Ascending aorta (tissue), 2 donors: ENCODE measurements at regions not wholly inside any gene's neighbourhood (a gene's known extent, or its start where the extent isn't known, plus 50 kb on each side); places are given as distances from the start of the nearest gene placed in this dataset.

Experiments
- DNase-seq, 2 donors: peaks; one replicate each; pipeline ENCODE4 v3.0.0-alpha.2; 2019; ENCODE audit warnings: low spot score in 2 of 2
- H3K27ac ChIP-seq, 2 donors: fragments of 200-600 bp; sonication (generic); one replicate each; pipeline ENCODE4 v1.5.1; 2016 to 2017; ENCODE audit warnings: mild to moderate bottlenecking in 1 of 2
- H3K27me3 ChIP-seq: fragments of 200-600 bp; sonication (generic); one replicate; pipeline ENCODE4 v1.5.1; 2017
- H3K36me3 ChIP-seq, 2 donors: fragments of 200-600 bp; sonication (generic); one replicate each; pipeline ENCODE4 v1.5.1; 2016
- H3K4me1 ChIP-seq, 2 donors: fragments of 200-600 bp; sonication (generic); one replicate each; pipeline ENCODE4 v1.5.1; 2016 to 2017; ENCODE audit warnings: mild to moderate bottlenecking in 1 of 2
- H3K4me3 ChIP-seq, 2 donors: fragments of 200-600 bp; sonication (generic); one replicate each; pipeline ENCODE4 v1.5.1; 2016 to 2017; ENCODE audit warnings: mild to moderate bottlenecking in 1 of 2
- H3K9me3 ChIP-seq, 2 donors: fragments of 200-600 bp; sonication (generic); one replicate each; pipeline ENCODE4 v1.5.1; 2016
- intact Hi-C: fragments of 100-400 bp; cut with DNase I; formaldehyde crosslinking; loops from one replicate; pipeline ENCODE4 v1.15.1; 2023
- TF ChIP-seq, protein P1 (sequence below), 3 experiments: fragments of 200-600 bp in 2 of 3; fragments of 450-650 bp in 1 of 3; sonication (generic) in 2 of 3; IDR thresholded peaks; one replicate each; pipeline ENCODE4 v1.5.1; 2016 to 2019; ENCODE audit warnings: antibody characterized with exemption in 3 of 3, mild to moderate bottlenecking in 1 of 3, moderate library complexity in 1 of 3

DNA sequence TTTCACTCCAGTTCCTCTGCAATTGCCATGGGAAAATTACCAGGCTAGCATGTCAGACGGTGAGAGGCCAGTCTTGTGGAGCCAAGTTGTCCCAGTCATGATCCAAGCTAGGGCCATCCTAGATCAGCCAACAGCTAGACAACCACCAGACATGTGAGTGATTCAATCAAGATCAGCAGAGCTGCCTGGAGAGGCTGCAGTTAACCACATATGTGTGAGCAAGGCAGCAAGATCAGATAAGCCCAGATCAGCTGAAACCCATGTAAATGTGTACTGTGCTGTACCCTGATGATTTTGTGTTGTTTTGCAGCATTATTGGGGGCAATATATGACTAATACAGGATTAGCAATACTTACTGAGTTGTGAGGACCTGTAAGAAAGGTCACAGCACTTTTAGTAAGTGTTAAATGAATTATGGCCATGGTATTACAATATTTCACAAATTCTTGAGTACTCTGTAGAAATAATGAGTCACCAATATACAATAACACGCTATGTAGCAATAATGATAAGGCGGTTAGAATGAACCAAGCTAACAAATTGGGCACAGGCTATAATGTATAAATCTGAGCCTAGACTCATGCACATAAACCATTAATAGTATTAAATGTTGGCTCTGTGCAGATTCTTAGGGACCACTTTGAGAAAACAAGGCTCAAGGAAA is 91.4 kb downstream of the SUDS3 start:
- Histone ChIP-seq H3K27me3 (no peaks in the 10 kb centered on the region), H3K27ac (no peak overlapping the region), H3K9me3 (no peaks in the 10 kb centered on the region), H3K4me3 (no peak overlapping the region), H3K4me1 (no peaks in the 10 kb centered on the region), H3K36me3 (no peaks in the 10 kb centered on the region)
- intact Hi-C loops = no loop called here
- TF ChIP-seq, protein P1, sequence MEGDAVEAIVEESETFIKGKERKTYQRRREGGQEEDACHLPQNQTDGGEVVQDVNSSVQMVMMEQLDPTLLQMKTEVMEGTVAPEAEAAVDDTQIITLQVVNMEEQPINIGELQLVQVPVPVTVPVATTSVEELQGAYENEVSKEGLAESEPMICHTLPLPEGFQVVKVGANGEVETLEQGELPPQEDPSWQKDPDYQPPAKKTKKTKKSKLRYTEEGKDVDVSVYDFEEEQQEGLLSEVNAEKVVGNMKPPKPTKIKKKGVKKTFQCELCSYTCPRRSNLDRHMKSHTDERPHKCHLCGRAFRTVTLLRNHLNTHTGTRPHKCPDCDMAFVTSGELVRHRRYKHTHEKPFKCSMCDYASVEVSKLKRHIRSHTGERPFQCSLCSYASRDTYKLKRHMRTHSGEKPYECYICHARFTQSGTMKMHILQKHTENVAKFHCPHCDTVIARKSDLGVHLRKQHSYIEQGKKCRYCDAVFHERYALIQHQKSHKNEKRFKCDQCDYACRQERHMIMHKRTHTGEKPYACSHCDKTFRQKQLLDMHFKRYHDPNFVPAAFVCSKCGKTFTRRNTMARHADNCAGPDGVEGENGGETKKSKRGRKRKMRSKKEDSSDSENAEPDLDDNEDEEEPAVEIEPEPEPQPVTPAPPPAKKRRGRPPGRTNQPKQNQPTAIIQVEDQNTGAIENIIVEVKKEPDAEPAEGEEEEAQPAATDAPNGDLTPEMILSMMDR (IDR thresholded peaks at IDR 0.05) = no peak
- no peak for DNase-seq

GRCh38 chr12:118472940-118473339 is 96.6 kb downstream of the SUDS3 start:
- TF ChIP-seq, protein P1 (IDR thresholded peaks at IDR 0.05) = no peak
- intact Hi-C loops = no loop called here
- Histone ChIP-seq H3K4me1 (no peaks in the 10 kb centered on the region), H3K36me3 (no peaks in the 10 kb centered on the region), H3K4me3 (no peak overlapping the region), H3K27ac (no peak overlapping the region), H3K9me3 (no peaks in the 10 kb centered on the region), H3K27me3 (no peaks in the 10 kb centered on the region)
- DNase-seq = no peak

DNA sequence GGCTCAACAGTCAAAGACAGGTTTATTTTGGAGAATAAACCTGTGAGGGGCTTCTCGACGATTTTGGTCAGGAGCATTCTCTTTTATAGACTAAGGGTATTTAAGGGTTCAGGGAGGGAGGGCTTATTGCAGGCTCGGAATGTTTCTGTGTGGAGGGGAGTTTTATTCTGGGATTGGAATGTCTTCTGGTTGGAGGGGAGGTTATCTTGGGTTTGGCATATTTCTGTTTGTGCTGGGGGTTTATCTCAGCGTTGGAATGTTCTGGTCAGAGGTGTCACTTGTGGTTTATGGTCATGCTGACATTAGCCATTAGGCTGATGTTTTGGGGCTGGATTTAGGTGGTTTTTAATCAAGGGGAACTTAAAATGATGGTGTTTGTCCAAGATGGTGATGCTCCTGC is 103.9 kb downstream of the SUDS3 start:
- no peak for DNase-seq
- Histone ChIP-seq H3K4me3 (no peak overlapping the region), H3K4me1 (no peaks in the 10 kb centered on the region), H3K27ac (no peak overlapping the region), H3K27me3 (no peaks in the 10 kb centered on the region), H3K9me3 (no peaks in the 10 kb centered on the region), H3K36me3 (no peaks in the 10 kb centered on the region)
- intact Hi-C loops = no loop called here
- TF ChIP-seq, protein P1 (IDR thresholded peaks at IDR 0.05) = no peak

DNA sequence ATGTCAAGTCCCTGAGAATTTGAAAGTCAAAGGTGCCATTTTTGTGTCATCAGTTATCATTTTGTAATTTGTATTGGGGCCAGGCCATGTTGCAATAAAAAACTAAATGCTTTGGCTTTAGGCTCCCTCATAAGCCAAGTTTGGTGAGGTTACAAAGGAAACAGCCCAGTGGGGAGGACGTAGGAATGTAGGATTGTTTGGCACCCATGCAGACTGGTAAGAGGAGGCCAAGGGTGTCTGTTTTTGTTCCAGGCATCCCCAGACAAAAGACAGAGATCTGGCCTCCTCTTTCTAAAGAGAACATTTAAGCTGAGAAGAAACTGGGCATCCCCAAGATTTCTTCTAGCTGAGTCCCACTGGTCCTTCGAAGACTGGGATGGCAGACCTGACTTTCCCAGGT is 111.7 kb downstream of the SUDS3 start:
- intact Hi-C loops = no loop called here
- no peaks in the 10 kb centered on the region for H3K36me3 ChIP-seq
- H3K27me3 ChIP-seq = no peaks in the 10 kb centered on the region
- no peak for DNase-seq
- H3K9me3 ChIP-seq = no peaks in the 10 kb centered on the region
- no peak overlapping the region for H3K4me3 ChIP-seq
- TF ChIP-seq, protein P1 (IDR thresholded peaks at IDR 0.05) = no peak
- H3K4me1 ChIP-seq = no peaks in the 10 kb centered on the region
- no peak overlapping the region for H3K27ac ChIP-seq

DNA sequence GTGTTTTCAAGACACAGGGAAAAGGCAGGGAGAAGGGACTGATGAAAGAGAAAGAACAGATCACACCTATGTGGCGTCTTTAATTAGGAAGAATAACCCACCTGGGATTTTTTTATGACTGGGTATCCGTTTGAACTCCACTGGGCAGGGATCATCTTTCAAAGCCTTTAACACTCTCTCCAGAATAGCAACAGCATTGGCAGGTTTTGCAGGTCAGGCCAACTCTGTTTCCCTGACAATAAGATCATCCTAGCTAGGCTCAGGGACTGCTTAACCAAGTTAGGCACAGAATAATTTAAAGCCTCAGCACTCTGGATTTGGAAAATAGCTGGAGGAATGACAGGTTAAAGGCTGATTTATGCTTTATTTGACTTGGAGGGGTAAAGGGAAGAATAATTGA is 117.6 kb downstream of the SUDS3 start:
- TF ChIP-seq, protein P1 (IDR thresholded peaks at IDR 0.05) = no peak
- no peaks in the 10 kb centered on the region for H3K4me1 ChIP-seq
- intact Hi-C loops = no loop called here
- H3K4me3 ChIP-seq = no peak overlapping the region
- no peak for DNase-seq
- no peaks in the 10 kb centered on the region for H3K27me3 ChIP-seq
- no peak overlapping the region for H3K27ac ChIP-seq
- no peaks in the 10 kb centered on the region for H3K9me3 ChIP-seq
- H3K36me3 ChIP-seq = no peaks in the 10 kb centered on the region

- Histone ChIP-seq H3K9me3 (no peaks in the 10 kb centered on the region), H3K27me3 (no peaks in the 10 kb centered on the region), H3K27ac (no peak overlapping the region), H3K36me3 (no peaks in the 10 kb centered on the region), H3K4me1 (no peaks in the 10 kb centered on the region), H3K4me3 (no peak overlapping the region)
- no peak for DNase-seq
- TF ChIP-seq, protein P1 (IDR thresholded peaks at IDR 0.05) = no peak
- intact Hi-C loops = no loop called here
Observed at GRCh38 chr12:118494776-118495175, 118.4 kb downstream of the SUDS3 start.
